ENCODE measurements at regions not wholly inside any gene's neighbourhood (a gene's known extent, or its start where the extent isn't known, plus 50 kb on each side); places are given as distances from the start of the nearest gene placed in this dataset.
A peak's percentile ranks its signal among the peaks of the same experiment; 100 is the strongest.

GRCh38 chr14:86310611-86311010 is 780.7 kb downstream of the FLRT2 start:
- no peak for DNase-seq

- no peak for DNase-seq
These were observed 780.2 kb downstream of the FLRT2 start for GRCh38 chr14:86310148-86310547.

DNA sequence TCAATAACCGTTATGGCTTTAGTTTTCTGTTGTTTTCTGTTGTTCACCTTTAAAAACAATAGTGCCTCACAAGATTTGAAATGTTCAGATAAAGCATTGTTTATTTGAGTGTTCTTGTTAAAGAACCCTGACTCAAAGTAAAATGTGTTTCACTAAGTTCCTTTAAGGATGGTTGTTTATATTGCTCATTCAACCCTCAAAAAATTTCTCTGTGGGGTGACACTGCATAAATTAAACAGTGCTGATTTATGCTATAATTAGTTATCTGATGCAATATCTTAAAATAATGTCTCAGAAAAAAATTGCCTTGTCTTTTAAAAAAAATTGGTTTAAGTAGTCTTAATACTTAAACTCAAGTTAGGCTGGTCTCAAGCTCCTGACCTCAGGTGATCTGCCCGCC is 775.1 kb downstream of the FLRT2 start:
- no peak for DNase-seq

DNA sequence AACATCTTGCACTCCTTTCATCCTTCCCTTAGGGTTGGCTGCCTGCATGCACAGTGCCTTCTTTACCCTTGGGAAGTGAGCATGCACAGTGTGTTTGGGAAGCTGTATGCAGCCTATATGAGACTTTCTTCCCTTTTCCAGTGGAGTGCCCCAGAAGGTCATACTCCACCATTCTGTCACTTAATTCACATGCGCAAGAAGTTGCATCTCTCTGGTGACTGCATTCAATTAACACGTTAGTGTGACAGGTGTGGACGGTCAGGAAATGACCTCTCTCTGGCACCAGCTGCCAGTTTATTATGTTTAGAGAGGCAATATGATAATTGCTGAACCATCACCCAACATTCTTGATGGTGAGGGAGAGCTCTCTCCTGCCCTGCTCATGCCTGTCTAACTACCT is 770.0 kb downstream of the FLRT2 start:
- no peak for DNase-seq

DNA sequence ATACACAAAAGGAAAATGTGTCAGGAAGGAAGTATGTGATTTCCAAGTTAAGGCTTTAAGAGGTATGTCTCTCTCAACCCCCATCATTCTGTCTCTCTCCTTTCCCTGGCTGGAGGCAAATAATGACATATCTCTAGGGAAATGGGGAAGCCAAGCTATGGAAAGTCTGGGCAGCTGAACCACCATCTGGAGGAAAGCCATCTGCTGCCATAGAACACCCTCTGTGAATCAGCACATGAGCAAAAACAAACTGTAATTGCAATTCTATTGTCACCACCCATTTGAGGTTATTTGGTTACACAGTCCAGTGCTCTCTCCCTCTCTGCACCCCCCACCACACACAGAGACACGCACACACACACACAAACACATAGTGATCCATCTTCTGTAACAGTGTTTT is 766.2 kb downstream of the FLRT2 start:
- DNase-seq: peak in 4 of 58 donors; percentile 3 to 17 (median 8)

DNA sequence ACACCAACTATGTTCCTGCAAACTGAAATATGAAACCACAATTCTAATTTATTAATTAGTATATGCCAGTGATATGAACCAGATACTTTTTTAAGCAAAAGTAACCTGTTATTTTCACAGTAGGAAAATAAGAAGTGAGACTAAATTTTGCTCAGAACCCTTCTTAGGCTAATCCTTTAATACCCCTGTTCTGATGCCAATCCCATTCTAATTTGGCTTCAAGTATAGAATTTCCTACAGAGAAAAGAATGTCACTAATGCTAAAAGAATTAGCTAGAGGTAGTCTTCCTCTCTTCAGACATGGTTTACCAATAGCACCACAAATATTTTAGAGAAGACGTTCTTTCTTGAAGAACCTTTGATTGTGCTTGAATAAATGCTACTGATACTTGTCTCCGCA is 758.4 kb downstream of the FLRT2 start:
- no peak for DNase-seq

GRCh38 chr14:86279405-86279804 is 749.5 kb downstream of the FLRT2 start:
- DNase-seq: no peak

DNA sequence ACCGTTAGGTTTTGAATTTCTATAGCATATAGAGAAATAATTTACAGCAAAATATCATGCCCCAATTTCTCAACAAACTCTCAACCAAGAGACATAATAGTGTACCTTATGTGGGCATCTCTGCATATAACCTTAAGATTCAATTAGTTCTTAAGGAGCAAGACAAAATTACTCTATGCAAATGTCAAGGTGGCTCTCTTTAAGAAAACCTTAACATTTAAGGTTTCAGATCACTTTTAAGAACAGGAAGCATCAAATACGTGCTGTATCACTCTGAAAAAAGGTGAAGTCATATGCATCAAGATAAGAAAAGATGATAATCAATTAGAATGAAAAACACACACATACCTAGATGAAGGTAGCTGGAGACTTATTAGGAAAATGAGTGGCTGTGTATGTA is 728.0 kb downstream of the FLRT2 start:
- DNase-seq: no peak

- DNase-seq: no peak
These were observed 713.2 kb downstream of the FLRT2 start for GRCh38 chr14:86243158-86243557.

DNA sequence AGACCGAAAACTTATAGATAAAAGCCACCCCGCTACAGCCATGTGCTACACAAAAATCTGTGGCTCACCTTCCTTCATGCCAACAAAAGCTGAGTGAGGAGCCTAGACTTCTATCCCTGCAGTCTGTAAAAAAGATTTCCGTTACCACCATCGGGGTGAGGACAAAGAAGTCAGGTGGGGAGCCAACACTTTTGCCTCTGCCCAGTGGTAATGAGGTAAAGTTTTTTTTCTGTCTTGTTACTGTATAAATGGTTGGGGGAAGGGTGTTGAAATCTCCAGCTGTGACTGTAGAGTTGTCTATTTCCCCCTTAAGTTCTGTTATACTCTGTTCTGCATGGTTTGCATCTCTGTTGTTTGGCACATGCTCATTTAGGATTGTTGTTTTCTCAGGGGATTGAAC is 707.8 kb downstream of the FLRT2 start:
- no peak for DNase-seq

- DNase-seq: no peak
These were observed 691.8 kb downstream of the FLRT2 start for GRCh38 chr14:86221755-86222154.

- DNase-seq: no peak
These were observed 691.1 kb downstream of the FLRT2 start for GRCh38 chr14:86221000-86221399.

DNA sequence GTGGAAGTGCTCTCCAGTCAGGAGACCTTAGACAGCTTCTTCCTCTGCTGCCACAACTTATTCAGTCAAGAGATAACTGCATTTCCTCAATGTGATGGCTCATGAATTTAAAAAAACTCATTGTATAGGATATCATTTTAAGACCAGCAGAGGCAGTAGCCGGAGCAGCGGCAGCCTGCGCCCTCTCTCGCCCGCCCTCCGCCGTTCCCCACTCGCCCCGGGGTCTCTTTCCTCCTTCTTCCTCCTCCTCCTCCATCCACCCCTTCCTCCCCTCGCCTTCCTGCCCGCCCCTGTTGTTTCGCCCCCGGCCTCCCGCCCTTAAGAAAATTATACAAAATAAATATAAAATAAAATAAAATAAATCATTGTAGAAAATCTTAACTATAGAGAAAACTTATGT is 687.6 kb downstream of the FLRT2 start:
- DNase-seq: no peak

- no peak for DNase-seq
These were observed 673.9 kb downstream of the FLRT2 start for GRCh38 chr14:86203843-86204242.

GRCh38 chr14:86196471-86196870 is 666.5 kb downstream of the FLRT2 start:
- no peak for DNase-seq

GRCh38 chr14:86193756-86194155 is 663.8 kb downstream of the FLRT2 start:
- no peak for DNase-seq

DNA sequence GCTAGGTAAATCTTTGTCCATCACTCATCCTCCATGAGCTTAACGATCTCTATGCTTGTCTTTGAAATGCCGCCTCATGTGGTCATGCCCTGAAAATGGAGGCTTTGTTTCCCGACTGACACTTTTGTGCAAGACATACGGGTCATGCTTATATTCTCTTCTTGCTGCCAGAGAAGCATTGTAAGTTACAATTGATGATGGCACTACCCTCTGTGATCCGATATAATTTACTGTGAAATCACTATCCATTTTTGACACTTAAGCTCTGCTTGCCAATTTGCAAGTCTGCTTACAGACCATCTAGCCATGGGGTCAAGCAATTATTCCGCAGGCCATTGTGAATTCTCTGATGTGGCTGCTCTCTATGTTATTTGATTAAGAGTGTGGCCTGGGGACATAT is 650.0 kb downstream of the FLRT2 start:
- no peak for DNase-seq

- DNase-seq: peak in 1 of 58 donors; percentile 9
These were observed 638.4 kb downstream of the FLRT2 start for GRCh38 chr14:86168371-86168770.

- DNase-seq: no peak
These were observed 636.6 kb downstream of the FLRT2 start for GRCh38 chr14:86166541-86166940.

DNA sequence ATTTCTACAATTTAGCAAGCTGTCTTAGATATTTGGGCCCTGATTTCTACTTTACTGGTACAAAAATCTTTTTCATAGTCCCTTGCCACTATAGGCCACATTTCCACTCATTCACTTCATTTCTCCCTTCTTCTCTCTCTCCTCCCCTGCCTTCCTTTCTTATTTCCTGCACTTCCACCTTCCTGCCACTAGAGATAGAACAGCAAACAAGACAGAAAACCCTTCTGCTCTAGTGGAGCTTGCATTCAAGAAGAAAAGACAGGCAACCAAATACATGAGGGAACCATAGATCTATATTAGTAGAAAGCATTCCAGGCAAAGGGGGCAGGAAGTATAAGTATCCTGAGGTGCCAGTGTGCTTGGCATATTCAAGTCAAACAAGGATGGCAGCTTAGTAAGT is 623.5 kb downstream of the FLRT2 start:
- no peak for DNase-seq

DNA sequence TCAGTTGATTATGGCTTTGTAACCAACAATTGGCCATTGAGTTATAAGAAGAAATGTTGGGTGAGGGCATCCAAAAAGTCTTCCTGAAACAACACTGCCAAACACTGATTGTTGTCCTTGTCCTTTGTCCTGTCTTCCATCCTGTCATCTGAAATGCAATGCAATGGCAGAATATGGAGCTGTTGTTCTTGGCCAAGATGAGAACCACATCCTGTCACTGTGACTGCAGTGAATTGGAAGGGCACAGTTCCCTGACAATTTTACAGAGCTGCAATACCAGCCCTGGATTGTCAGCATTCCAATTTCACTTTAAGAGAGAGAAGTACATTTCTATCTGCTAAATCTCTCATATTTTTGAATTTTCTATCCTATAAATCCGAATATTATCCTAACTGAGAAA is 613.3 kb downstream of the FLRT2 start:
- DNase-seq: no peak

DNA sequence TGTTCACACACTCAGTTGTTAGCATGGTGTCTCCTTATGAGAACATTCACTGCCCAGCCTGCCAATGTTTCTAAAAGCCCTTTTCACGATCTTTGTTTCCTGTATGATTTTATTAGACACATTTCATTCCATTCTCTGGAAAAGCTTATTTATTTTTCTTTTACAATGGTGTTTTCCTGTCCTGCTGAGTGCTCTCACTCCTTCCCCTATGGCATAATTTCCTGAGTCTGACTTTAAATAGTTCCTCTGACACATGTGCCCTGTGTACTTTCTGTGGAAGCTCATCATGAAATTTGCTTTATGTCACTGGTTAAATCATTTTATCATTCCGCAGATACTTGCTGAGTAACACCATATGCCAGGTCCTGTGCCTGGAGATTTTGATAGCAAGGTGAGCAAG is 612.0 kb downstream of the FLRT2 start:
- no peak for DNase-seq

- no peak for DNase-seq
These were observed 599.5 kb downstream of the FLRT2 start for GRCh38 chr14:86129426-86129825.

DNA sequence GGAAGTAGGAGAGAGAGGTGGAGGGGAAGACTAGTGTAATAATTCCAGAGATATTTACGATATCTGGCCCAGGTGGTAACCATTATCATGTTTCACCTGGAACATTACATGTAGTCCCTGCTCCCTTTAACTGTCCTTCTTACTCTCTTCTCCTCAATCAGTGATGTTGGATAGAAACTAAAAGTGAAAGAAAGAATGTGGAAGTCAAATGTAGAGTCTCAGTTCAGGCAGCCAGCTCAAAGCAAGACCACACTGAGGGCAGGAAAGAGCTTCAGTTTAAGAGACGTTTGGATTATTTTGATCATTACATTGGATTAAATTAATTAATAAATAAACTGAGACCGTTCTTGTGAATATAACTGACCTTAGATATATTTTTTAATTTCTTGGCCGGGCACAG is 594.4 kb downstream of the FLRT2 start:
- DNase-seq: no peak

- no peak for DNase-seq
These were observed 586.0 kb downstream of the FLRT2 start for GRCh38 chr14:86115972-86116371.
